Muscle of leg (tissue), 3 donors: ENCODE measurements at regions not wholly inside any gene's neighbourhood (a gene's known extent, or its start where the extent isn't known, plus 50 kb on each side); places are given as distances from the start of the nearest gene placed in this dataset.

Source experiments
- DNase-seq: peaks from one replicate; pipeline ENCODE4 v3.0.0; 2013
- H3K27ac ChIP-seq: one replicate; pipeline ENCODE4 v1.5.1; 2013; ENCODE audit warnings: mild to moderate bottlenecking, low read length, control low read depth
- H3K27me3 ChIP-seq: one replicate; pipeline ENCODE4 v1.6.1; 2013; ENCODE audit warnings: low read length; ENCODE audit not compliant: control insufficient read depth, insufficient read depth
- H3K36me3 ChIP-seq: one replicate; pipeline ENCODE4 v1.6.1; 2013; ENCODE audit warnings: low read length; ENCODE audit not compliant: control insufficient read depth, insufficient read depth
- H3K4me1 ChIP-seq: one replicate; pipeline ENCODE4 v1.6.1; 2013; ENCODE audit warnings: low read length; ENCODE audit not compliant: control insufficient read depth, insufficient read depth
- H3K4me3 ChIP-seq: one replicate; pipeline ENCODE4 v1.5.1; 2013; ENCODE audit warnings: low read length, control low read depth
- H3K9me3 ChIP-seq: replicated peaks from 2 replicates; pipeline ENCODE4 v1.6.1; 2013; ENCODE audit warnings: low read depth, low read length; ENCODE audit not compliant: control insufficient read depth
- WGBS: methylation state at CpG from one replicate; pipeline ENCODE4 v1.1.5; 2013; ENCODE audit warnings: missing lambda C conversion rate; ENCODE audit not compliant: insufficient coverage; 5-methylcytosine and 5-hydroxymethylcytosine counted together

GRCh38 chr5:82419559-82420332 lies 141.6 kb upstream of the RPS23 start:
- 79% methylated on average over 3 of the region's 6 CpGs for WGBS

DNA sequence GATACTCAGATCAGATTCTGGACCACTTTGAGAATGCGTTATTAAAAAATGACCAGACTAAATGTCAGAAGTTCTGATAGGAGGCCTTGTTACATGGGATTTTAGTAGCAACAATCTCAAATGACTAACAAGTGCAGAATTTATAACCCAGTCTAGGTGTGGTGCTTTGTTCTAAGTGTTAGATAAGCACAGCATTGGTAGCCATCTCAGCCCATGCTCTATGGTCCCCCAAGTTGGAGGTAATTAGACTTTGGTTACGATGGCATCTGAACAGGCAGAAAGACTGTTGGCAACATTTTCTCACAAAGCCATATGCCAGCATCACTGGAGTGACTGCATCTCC lies 140.4 kb upstream of the RPS23 start:
- DNase-seq = no peak
- WGBS = 86% methylated on average over 1 of the region's 2 CpGs
- Histone ChIP-seq H3K27ac (no peak overlapping the region), H3K9me3 (no peaks in the 10 kb centered on the region), H3K27me3 (no peaks in the 10 kb centered on the region), H3K4me1 (peaks cover 4% of the 10 kb centered on the region), H3K4me3 (no peak overlapping the region), H3K36me3 (no peaks in the 10 kb centered on the region)

More at GRCh38 chr5:82419559-82420332, 141.6 kb upstream of the RPS23 start:
- Histone ChIP-seq H3K4me3 (no peak overlapping the region), H3K27me3 (no peaks in the 10 kb centered on the region), H3K36me3 (no peaks in the 10 kb centered on the region), H3K4me1 (peaks cover 8% of the 10 kb centered on the region), H3K27ac (no peak overlapping the region), H3K9me3 (no peaks in the 10 kb centered on the region)
- DNase-seq = no peak

DNA sequence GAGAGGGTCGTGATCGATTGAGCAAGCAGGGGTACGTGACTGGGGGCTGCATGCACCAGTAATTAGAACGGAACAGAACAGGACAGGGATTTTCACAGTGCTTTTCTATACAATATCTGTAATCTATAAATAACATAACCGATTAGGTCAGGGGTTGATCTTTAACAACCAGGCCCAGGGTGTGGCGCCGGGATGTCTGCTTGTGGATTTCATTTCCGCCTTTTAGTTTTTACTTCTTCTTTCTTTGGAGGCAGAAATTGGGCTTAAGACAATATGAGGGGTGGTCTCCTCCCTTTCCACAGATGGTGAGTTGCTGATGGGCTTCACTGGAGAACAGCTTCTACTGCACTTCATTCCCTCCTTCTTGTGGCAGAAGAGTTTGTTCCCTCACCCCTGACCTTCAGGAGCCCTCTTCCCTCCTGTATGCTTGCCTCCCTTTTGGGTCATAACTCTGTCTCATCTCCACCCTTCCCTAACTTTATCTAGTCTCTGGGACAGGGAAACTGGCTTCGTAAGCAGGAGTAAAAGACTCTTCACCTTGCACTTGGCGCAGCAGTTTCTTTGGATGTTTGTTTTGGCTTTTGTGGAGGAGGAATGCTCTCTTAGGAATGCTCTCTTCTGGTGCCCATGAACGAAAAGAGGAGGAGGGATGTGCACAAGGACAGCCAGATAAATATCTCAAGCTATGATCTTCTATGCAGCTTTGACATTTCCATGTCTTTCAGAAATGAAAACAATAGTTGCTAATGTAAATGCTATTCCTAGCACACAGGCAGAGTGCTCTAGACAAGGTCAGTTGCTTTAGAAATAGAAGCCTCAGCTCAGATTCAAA lies 139.8 kb upstream of the RPS23 start:
- WGBS = 81% methylated on average over 4 of the region's 11 CpGs
- H3K9me3 ChIP-seq = no peaks in the 10 kb centered on the region
- no peaks in the 10 kb centered on the region for H3K27me3 ChIP-seq
- no peak overlapping the region for H3K27ac ChIP-seq
- peaks cover 3% of the 10 kb centered on the region for H3K4me1 ChIP-seq
- H3K36me3 ChIP-seq = no peaks in the 10 kb centered on the region
- DNase-seq = no peak
- no peak overlapping the region for H3K4me3 ChIP-seq

DNA sequence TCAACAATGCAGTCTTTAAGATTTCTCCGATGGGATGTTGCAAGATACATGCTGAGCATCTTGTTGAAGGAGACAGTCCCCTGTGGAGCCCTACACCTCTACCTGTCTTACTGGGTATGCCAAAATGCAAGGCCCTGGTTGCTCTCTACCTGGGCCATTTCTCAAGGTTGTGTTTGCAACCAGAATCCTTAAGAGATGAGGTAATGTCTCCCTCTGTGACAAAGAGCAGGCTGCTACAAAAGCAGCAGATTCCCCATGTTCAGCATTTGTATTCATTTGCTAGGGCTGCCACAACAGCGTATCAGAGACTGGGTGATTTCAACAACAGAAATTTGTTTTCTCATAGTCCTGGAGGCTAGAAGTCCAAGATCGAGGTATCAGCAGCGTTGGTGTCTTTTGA lies 138.4 kb upstream of the RPS23 start:
- Histone ChIP-seq H3K27me3 (no peaks in the 10 kb centered on the region), H3K4me3 (no peak overlapping the region), H3K36me3 (no peaks in the 10 kb centered on the region), H3K27ac (no peak overlapping the region), H3K4me1 (no peaks in the 10 kb centered on the region), H3K9me3 (no peaks in the 10 kb centered on the region)
- no peak for DNase-seq
- WGBS = 76% methylated on average over 4 of the region's 4 CpGs

- no peaks in the 10 kb centered on the region for H3K9me3 ChIP-seq
- DNase-seq = no peak
- H3K27ac ChIP-seq = no peak overlapping the region
- H3K4me3 ChIP-seq = no peak overlapping the region
- H3K36me3 ChIP-seq = no peaks in the 10 kb centered on the region
- H3K27me3 ChIP-seq = no peaks in the 10 kb centered on the region
- no peaks in the 10 kb centered on the region for H3K4me1 ChIP-seq
Observed at GRCh38 chr5:82414041-82414388, 135.9 kb upstream of the RPS23 start.

- Histone ChIP-seq H3K4me1 (no peaks in the 10 kb centered on the region), H3K27ac (no peak overlapping the region), H3K9me3 (no peaks in the 10 kb centered on the region), H3K27me3 (no peaks in the 10 kb centered on the region), H3K4me3 (no peak overlapping the region), H3K36me3 (no peaks in the 10 kb centered on the region)
- 80% methylated on average over 4 of the region's 7 CpGs for WGBS
- no peak for DNase-seq
Observed at GRCh38 chr5:82413302-82414040, 135.3 kb upstream of the RPS23 start.

DNA sequence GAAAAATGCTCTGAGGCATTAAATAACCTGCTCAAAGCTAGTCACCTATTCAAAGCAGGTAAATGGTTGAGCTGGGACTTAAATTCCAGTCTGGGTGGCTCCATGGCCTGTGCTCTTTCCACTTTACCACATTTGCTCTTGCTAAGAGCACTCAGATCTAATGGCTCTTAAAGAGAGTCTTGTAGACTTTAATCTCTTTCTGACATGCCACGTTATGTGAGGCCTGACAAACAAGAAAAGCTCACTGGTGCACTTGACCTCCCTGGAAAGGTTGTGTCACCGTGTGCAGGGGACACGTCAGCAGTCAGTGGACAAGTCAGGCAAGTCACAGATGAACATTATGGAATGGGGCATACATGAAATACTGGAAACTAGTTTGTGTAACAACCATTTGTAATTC lies 129.9 kb upstream of the RPS23 start:
- H3K27ac ChIP-seq = no peak overlapping the region
- no peaks in the 10 kb centered on the region for H3K4me1 ChIP-seq
- no peak overlapping the region for H3K4me3 ChIP-seq
- peaks cover 7% of the 10 kb centered on the region for H3K9me3 ChIP-seq
- no peaks in the 10 kb centered on the region for H3K27me3 ChIP-seq
- DNase-seq = no peak
- H3K36me3 ChIP-seq = no peaks in the 10 kb centered on the region
- WGBS = 76% methylated on average over 3 of the region's 3 CpGs

DNA sequence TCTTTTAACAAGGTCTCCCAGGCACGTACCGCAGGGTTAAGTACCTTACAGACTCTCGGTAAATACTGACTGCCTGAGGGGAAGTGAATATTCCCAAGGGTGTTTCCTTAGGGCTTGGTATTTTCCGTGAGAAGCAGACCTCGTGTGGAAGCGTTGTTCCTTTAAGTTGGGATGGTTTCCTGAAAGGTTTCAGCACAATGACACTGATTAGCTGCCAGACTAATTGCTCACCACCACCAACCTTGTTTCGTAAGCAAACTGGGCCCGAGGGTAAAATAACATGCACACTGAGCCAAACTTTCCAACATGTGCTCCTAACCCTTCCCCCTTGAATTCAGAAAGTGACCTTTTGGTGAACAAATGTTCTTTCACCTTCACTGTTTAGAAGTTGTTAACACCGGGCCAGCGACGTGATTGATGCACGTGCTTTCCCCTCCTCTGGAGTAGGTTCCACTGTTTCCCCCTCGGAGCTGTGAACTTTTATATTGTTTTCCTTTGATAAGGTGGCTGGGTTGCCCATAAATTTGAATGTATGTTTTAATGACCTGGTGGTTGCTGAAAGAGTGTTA lies 128.1 kb upstream of the RPS23 start:
- DNase-seq = peak; percentile 40
- WGBS = 43% methylated on average over 8 of the region's 13 CpGs
- Histone ChIP-seq H3K9me3 (peaks cover 7% of the 10 kb centered on the region), H3K4me1 (no peaks in the 10 kb centered on the region), H3K4me3 (no peak overlapping the region), H3K36me3 (no peaks in the 10 kb centered on the region), H3K27me3 (no peaks in the 10 kb centered on the region), H3K27ac (no peak overlapping the region)

DNA sequence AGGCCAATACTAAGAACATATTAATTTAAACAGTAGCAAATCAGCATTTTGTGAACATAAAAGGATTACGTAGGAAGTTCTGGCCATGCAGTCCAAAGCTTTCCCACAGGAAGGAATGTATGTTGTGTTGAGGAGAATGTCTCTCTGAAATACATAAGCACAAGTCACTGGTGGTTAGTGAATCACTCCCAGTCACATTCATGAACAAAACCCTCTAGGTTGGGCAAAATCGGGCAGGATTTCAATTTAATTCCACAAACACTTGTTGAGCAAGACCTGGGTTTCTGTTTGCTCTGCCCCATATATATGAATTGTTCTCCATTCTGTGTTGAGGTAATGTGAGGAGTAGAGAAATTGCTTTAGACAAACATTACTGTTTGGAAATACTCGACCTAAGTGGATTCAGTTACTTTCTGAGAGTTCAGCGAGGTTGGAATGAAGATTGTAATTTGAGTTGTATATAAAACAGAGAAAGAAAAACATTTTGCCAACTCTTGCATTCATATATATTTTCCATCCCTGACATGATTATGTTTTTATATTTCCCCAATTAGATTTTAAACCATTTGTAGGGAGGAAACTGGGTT lies 127.6 kb upstream of the RPS23 start:
- no peak for DNase-seq
- Histone ChIP-seq H3K27ac (no peak overlapping the region), H3K36me3 (no peaks in the 10 kb centered on the region)

GRCh38 chr5:82405161-82405560 lies 127.0 kb upstream of the RPS23 start:
- H3K27ac ChIP-seq = no peak overlapping the region

More for the DNA sequence above, 127.6 kb upstream of the RPS23 start:
- WGBS = no CpG with 5 or more reads among the region's 4 CpGs
- Histone ChIP-seq H3K27me3 (no peaks in the 10 kb centered on the region), H3K4me3 (no peak overlapping the region), H3K4me1 (no peaks in the 10 kb centered on the region), H3K9me3 (peaks cover 7% of the 10 kb centered on the region)

More at GRCh38 chr5:82405161-82405560, 127.0 kb upstream of the RPS23 start:
- H3K4me3 ChIP-seq = no peak overlapping the region
- no peaks in the 10 kb centered on the region for H3K4me1 ChIP-seq
- no peaks in the 10 kb centered on the region for H3K36me3 ChIP-seq
- no peak for DNase-seq
- H3K27me3 ChIP-seq = no peaks in the 10 kb centered on the region
- peaks cover 7% of the 10 kb centered on the region for H3K9me3 ChIP-seq
- WGBS = no CpG with 5 or more reads among the region's 2 CpGs
